Ishikawa (cell line): ENCODE measurements at regions not wholly inside any gene's neighbourhood (a gene's known extent, or its start where the extent isn't known, plus 50 kb on each side); places are given as distances from the start of the nearest gene placed in this dataset.

Source experiments
- CEBPB ChIP-seq: IDR thresholded peaks from 2 replicates; pipeline ENCODE4 v1.6.1; 2012
- CREB1 ChIP-seq: IDR thresholded peaks from 2 replicates; pipeline ENCODE4 v1.6.1; 2012; ENCODE audit warnings: low read depth
- EGR1 ChIP-seq: IDR thresholded peaks from 2 replicates; pipeline ENCODE4 v1.6.1; 2012
- EP300 ChIP-seq: IDR thresholded peaks from 2 replicates; pipeline ENCODE4 v1.6.1; 2012; ENCODE audit warnings: borderline replicate concordance
- FOXM1 ChIP-seq: IDR thresholded peaks from 2 replicates; pipeline ENCODE4 v1.6.1; 2012; ENCODE audit warnings: low read depth, borderline replicate concordance
- MAX ChIP-seq: IDR thresholded peaks from 2 replicates; pipeline ENCODE4 v1.6.1; 2012
- NFIC ChIP-seq: IDR thresholded peaks from 2 replicates; pipeline ENCODE4 v1.6.1; 2012
- RAD21 ChIP-seq: IDR thresholded peaks from 2 replicates; pipeline ENCODE4 v1.6.1; 2012; ENCODE audit warnings: low read depth
- REST ChIP-seq: IDR thresholded peaks from 2 replicates; pipeline ENCODE4 v1.6.1; 2012; ENCODE audit warnings: low read depth, mild to moderate bottlenecking
- TAF1 ChIP-seq: IDR thresholded peaks from 2 replicates; pipeline ENCODE4 v1.6.1; 2012; ENCODE audit warnings: low read depth, mild to moderate bottlenecking
- TCF12 ChIP-seq: IDR thresholded peaks from 2 replicates; pipeline ENCODE4 v1.6.1; 2012; ENCODE audit warnings: low read depth
- TEAD4 ChIP-seq: IDR thresholded peaks from 2 replicates; pipeline ENCODE4 v1.6.1; 2012
- USF1 ChIP-seq: IDR thresholded peaks from 2 replicates; pipeline ENCODE4 v1.6.1; 2012
- YY1 ChIP-seq: IDR thresholded peaks from 2 replicates; pipeline ENCODE4 v1.6.1; 2012; ENCODE audit warnings: low read depth
- ZBTB7A ChIP-seq: IDR thresholded peaks from 2 replicates; pipeline ENCODE4 v1.6.1; 2012; ENCODE audit warnings: low read depth

- TF ChIP-seq FOXM1 (no peak), USF1 (no peak), NFIC (no peak), CREB1 (no peak), CEBPB (no peak), TCF12 (no peak), ZBTB7A (no peak), TAF1 (no peak), MAX (no peak), TEAD4 (no peak), REST (no peak), RAD21 (no peak), YY1 (no peak)
These were observed 73.4 kb upstream of the FOXN3 start for GRCh38 chr14:89490466-89490865.

- TF ChIP-seq ZBTB7A: no peak
- TF ChIP-seq EP300: no peak
- TF ChIP-seq MAX: no peak
- no peak for TF ChIP-seq USF1
- no peak for TF ChIP-seq TAF1
- no peak for TF ChIP-seq TEAD4
- TF ChIP-seq TCF12: no peak
- TF ChIP-seq RAD21: no peak
- TF ChIP-seq CREB1: no peak
- TF ChIP-seq EGR1: no peak
- no peak for TF ChIP-seq FOXM1
- TF ChIP-seq YY1: no peak
- no peak for TF ChIP-seq CEBPB
- no peak for TF ChIP-seq REST
These were observed 72.9 kb upstream of the FOXN3 start for GRCh38 chr14:89489761-89490437.

GRCh38 chr14:89486961-89487360, 69.9 kb upstream of the FOXN3 start:
- no peak for TF ChIP-seq FOXM1
- no peak for TF ChIP-seq RAD21
- no peak for TF ChIP-seq EGR1
- no peak for TF ChIP-seq ZBTB7A
- TF ChIP-seq MAX: no peak
- no peak for TF ChIP-seq TEAD4
- TF ChIP-seq CEBPB: no peak
- TF ChIP-seq TAF1: no peak
- TF ChIP-seq REST: no peak
- no peak for TF ChIP-seq NFIC
- TF ChIP-seq EP300: no peak
- TF ChIP-seq USF1: no peak
- TF ChIP-seq YY1: no peak
- TF ChIP-seq CREB1: no peak

GRCh38 chr14:89486505-89486904, 69.5 kb upstream of the FOXN3 start:
- TF ChIP-seq REST: no peak
- TF ChIP-seq TCF12: no peak
- TF ChIP-seq CREB1: no peak
- no peak for TF ChIP-seq FOXM1
- no peak for TF ChIP-seq TEAD4
- TF ChIP-seq MAX: no peak
- TF ChIP-seq NFIC: no peak
- no peak for TF ChIP-seq ZBTB7A
- TF ChIP-seq EP300: no peak
- no peak for TF ChIP-seq RAD21
- no peak for TF ChIP-seq TAF1
- TF ChIP-seq CEBPB: no peak
- TF ChIP-seq YY1: no peak
- TF ChIP-seq USF1: no peak
- TF ChIP-seq EGR1: no peak
